Tibial nerve (tissue), 4 donors: ENCODE measurements at regions not wholly inside any gene's neighbourhood (a gene's known extent, or its start where the extent isn't known, plus 50 kb on each side); places are given as distances from the start of the nearest gene placed in this dataset.

Experiments used
- DNase-seq, 2 donors: peaks; one replicate each; pipeline ENCODE4 v3.0.0-alpha.2; 2019; ENCODE audit warnings: low spot score in 2 of 2
- H3K27ac ChIP-seq, 4 donors: fragments of 200-600 bp; sonication (generic) in 3 of 4; one replicate each; pipeline ENCODE4 v1.5.1; 2017 to 2019; ENCODE audit warnings: mild to moderate bottlenecking in 1 of 4
- H3K27me3 ChIP-seq, 2 donors: fragments of 200-600 bp; sonication (generic) in 1 of 2; one replicate each; pipeline versions ENCODE4 v1.5.1 to v1.6.0; 2017 to 2019
- H3K36me3 ChIP-seq, 3 donors: fragments of 200-600 bp; sonication (generic); one replicate each; pipeline ENCODE4 v1.5.1; 2018 to 2019
- H3K4me1 ChIP-seq, 4 donors: fragments of 200-600 bp; sonication (generic) in 3 of 4; one replicate each; pipeline ENCODE4 v1.5.1; 2017 to 2019
- H3K4me3 ChIP-seq, 4 donors: fragments of 200-600 bp; sonication (generic) in 3 of 4; one replicate each; pipeline ENCODE4 v1.5.1; 2017 to 2019; ENCODE audit warnings: mild to moderate bottlenecking in 1 of 4, moderate library complexity in 1 of 4
- H3K9me3 ChIP-seq, 4 donors: fragments of 200-600 bp; sonication (generic) in 3 of 4; one replicate each; pipeline ENCODE4 v1.5.1; 2017 to 2019
- EP300 ChIP-seq, 2 donors: sonication (generic); formaldehyde crosslinking; IDR thresholded peaks; one replicate each; pipeline ENCODE4 v1.6.1; 2017; ENCODE audit warnings: antibody characterized with exemption in 2 of 2, mild to moderate bottlenecking in 1 of 2
- POLR2A ChIP-seq, 2 donors: fragments of 450-650 bp; IDR thresholded peaks; one replicate each; pipeline ENCODE4 v1.6.1; 2017; ENCODE audit warnings: antibody characterized with exemption in 2 of 2, mild to moderate bottlenecking in 2 of 2, moderate library complexity in 2 of 2
- WGBS, 2 donors: methylation state at CpG; one replicate each; pipeline ENCODE4 v1.1.5; 2018; 5-methylcytosine and 5-hydroxymethylcytosine counted together
- TF ChIP-seq, protein P1 (sequence below), 5 experiments: fragments of 200-600 bp in 3 of 5; fragments of 450-650 bp in 2 of 5; sonication (generic) in 3 of 5; IDR thresholded peaks; one replicate each; pipeline ENCODE4 v1.5.1; 2016 to 2019; ENCODE audit warnings: antibody characterized with exemption in 5 of 5, mild to moderate bottlenecking in 3 of 5, moderate library complexity in 2 of 5

DNA sequence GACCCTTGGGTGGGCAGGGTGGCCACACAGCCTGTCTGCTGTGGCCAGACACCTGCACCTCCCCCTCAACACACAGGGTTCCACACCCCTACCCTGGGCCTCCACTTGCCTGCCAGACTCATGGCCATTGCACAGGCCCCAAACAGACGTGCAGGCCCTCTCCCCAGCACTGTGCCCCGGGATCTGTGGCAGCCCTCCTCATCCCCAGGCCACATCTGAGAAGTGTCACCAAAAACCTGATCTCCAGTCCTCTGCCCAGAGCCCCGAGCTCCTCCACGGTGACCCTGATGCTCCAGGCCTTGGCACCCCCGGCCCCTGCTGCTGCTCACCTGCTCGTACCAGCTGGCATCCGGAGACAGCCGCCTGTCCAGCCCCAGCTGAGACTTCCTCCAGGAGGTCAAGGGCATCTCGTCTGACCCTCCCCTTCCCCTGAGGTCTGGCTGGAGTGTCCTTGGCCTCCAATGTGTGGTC is 160.1 kb downstream of the DLL1 start:
- no peak for DNase-seq
- H3K4me3 ChIP-seq = no peak overlapping the region
- TF ChIP-seq EP300 (IDR thresholded peaks at IDR 0.05) (no peak), POLR2A (IDR thresholded peaks at IDR 0.05) (no peak)
- TF ChIP-seq, protein P1, sequence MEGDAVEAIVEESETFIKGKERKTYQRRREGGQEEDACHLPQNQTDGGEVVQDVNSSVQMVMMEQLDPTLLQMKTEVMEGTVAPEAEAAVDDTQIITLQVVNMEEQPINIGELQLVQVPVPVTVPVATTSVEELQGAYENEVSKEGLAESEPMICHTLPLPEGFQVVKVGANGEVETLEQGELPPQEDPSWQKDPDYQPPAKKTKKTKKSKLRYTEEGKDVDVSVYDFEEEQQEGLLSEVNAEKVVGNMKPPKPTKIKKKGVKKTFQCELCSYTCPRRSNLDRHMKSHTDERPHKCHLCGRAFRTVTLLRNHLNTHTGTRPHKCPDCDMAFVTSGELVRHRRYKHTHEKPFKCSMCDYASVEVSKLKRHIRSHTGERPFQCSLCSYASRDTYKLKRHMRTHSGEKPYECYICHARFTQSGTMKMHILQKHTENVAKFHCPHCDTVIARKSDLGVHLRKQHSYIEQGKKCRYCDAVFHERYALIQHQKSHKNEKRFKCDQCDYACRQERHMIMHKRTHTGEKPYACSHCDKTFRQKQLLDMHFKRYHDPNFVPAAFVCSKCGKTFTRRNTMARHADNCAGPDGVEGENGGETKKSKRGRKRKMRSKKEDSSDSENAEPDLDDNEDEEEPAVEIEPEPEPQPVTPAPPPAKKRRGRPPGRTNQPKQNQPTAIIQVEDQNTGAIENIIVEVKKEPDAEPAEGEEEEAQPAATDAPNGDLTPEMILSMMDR (IDR thresholded peaks at IDR 0.05) = no peak
- no peak overlapping the region for H3K27ac ChIP-seq
- 80 to 93% methylated on average over 9 of the region's 9 CpGs for WGBS, 2 donors
- H3K36me3 ChIP-seq = no peaks in the 10 kb centered on the region
- no peaks in the 10 kb centered on the region for H3K9me3 ChIP-seq
- H3K27me3 ChIP-seq = no peaks in the 10 kb centered on the region
- peaks cover 0 to 13% (median 0%) of the 10 kb centered on the region in 4 donors for H3K4me1 ChIP-seq

DNA sequence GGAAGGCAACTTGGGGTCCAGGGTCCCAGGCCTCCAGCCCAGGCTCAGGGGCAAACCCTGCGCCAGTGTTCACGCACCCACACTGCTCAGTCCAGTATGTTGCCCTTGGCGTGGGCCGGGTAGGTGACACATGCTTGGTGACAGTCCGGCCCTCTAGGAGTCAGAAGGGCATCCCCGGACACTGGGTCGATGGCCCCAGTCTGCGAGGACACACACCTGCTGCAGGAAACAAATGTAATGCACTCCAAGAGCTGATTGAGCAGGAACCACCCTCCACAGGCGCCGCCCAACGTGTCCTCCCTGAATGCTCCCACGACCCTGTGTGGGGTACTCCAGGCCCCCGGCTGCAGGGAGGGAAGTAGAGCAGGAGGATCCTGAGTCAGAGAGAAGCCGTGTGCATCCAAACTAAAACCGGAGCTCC is 160.7 kb downstream of the DLL1 start:
- Histone ChIP-seq H3K9me3 (no peaks in the 10 kb centered on the region), H3K4me3 (no peak overlapping the region), H3K4me1 (peaks cover 0 to 13% (median 0%) of the 10 kb centered on the region in 4 donors), H3K36me3 (no peaks in the 10 kb centered on the region), H3K27ac (no peak overlapping the region), H3K27me3 (no peaks in the 10 kb centered on the region)
- TF ChIP-seq, protein P1 (IDR thresholded peaks at IDR 0.05) = no peak
- TF ChIP-seq POLR2A (IDR thresholded peaks at IDR 0.05) (no peak), EP300 (IDR thresholded peaks at IDR 0.05) (no peak)
- 69 to 72% methylated on average over 12 to 15 of the region's 15 CpGs for WGBS, 2 donors
- DNase-seq = no peak

DNA sequence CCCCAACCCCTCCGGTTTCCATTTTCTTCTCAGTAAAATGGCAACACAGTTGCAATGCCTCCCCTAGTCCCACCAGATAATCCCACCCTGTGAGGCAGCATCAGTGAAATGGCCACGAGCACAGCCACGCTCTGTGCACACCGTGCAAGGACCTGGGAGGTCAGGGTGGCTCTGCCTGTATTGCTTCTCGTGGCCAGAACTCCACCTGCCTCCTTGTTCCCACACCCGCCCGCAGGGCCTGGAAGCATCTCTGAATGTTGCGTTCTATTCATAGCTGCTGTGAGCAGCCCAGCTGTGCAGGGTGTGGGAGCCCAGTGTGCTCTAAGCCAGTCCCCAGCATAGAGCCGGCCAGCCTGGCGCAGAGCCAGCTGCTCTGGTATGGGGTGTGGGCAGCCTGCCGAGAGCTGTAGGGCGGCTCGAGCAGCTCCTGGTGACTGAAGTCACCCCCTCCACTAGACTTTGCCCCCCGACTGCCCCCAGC is 161.1 kb downstream of the DLL1 start:
- no peaks in the 10 kb centered on the region for H3K36me3 ChIP-seq
- peaks cover 0 to 13% (median 0%) of the 10 kb centered on the region in 4 donors for H3K4me1 ChIP-seq
- H3K4me3 ChIP-seq = no peak overlapping the region
- WGBS, 2 donors = 32 to 36% methylated on average over 14 of the region's 14 CpGs
- DNase-seq = no peak
- no peak overlapping the region for H3K27ac ChIP-seq
- TF ChIP-seq, protein P1 (IDR thresholded peaks at IDR 0.05) = no peak
- no peak for TF ChIP-seq EP300 (IDR thresholded peaks at IDR 0.05)
- no peak for TF ChIP-seq POLR2A (IDR thresholded peaks at IDR 0.05)
- H3K27me3 ChIP-seq = no peaks in the 10 kb centered on the region
- no peaks in the 10 kb centered on the region for H3K9me3 ChIP-seq

DNA sequence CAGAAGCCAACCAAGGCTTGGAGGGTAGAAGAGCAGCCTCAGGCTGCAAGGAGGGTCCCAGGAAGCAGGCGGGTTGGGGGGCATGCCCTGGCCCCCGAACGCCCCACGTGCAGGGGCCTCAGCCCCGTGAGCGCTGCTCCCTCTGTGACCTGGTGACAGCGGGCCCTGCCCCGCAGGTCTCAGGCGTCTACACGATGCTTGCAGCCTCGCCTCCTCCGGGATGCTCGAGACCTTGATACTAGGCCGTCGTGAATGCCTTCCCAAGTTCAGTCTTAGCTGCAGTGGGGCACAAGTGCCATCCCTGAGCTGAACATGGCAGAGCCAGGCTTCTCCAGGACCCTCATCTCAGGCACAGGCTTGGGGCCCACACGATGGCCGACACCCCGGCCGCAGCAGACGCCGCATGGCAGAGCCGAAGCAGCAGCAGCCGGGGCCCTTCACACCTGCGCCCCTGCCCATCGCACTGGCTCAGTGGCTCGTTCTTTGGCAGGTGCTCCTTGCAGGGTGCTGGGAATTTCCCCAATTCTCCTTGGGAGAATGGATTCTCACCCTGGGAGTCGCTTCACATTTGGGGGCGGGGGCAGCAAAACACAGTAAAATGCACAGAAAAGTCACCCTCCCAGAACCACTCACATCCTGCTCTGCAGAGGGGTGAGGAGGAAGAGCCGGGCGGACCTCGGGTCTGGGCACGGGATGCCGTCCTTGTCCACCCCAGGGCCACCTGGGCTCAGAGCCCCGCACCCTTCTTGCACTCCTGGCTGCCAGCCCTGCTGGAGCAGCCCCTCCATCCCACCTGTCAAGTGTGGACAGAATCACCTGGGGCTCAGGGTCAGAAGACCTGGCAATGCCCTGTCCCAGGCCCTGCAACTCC is 161.8 kb downstream of the DLL1 start:
- Histone ChIP-seq H3K36me3 (no peaks in the 10 kb centered on the region), H3K4me3 (no peak overlapping the region), H3K27me3 (no peaks in the 10 kb centered on the region), H3K27ac (no peak overlapping the region), H3K4me1 (peaks cover 0 to 13% (median 0%) of the 10 kb centered on the region in 4 donors), H3K9me3 (no peaks in the 10 kb centered on the region)
- TF ChIP-seq, protein P1 (IDR thresholded peaks at IDR 0.05) = no peak
- TF ChIP-seq EP300 (IDR thresholded peaks at IDR 0.05) (no peak), POLR2A (IDR thresholded peaks at IDR 0.05) (no peak)
- 89% methylated on average over 8 to 34 of the region's 34 CpGs for WGBS, 2 donors
- DNase-seq = no peak

DNA sequence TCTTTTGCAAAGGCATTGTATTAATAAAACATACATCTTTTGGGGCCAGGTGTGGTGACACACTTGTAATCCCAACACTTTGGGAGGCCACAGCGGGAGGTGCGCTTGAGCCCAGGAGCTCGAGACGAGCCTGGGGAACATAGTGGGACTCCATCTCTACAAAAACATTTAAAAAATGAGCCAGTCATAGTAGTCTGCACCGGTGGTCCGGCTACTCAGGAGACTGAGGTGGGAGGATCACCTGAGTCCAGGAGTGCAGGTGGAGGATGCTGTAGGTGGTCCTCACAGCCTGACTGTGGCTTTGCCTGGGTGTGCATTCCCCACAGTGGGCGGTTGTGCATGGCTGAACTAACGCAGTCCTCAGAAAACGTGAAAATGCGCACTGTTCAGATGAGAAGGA is 162.5 kb downstream of the DLL1 start:
- WGBS, 2 donors = 88 to 95% methylated on average over 10 of the region's 10 CpGs
- H3K27ac ChIP-seq = no peak overlapping the region
- TF ChIP-seq POLR2A (IDR thresholded peaks at IDR 0.05) (no peak), EP300 (IDR thresholded peaks at IDR 0.05) (no peak)
- TF ChIP-seq, protein P1 (IDR thresholded peaks at IDR 0.05) = no peak
- DNase-seq = no peak
- no peaks in the 10 kb centered on the region for H3K27me3 ChIP-seq
- no peaks in the 10 kb centered on the region for H3K36me3 ChIP-seq
- peaks cover 0 to 13% (median 0%) of the 10 kb centered on the region in 4 donors for H3K4me1 ChIP-seq
- H3K4me3 ChIP-seq = no peak overlapping the region
- no peaks in the 10 kb centered on the region for H3K9me3 ChIP-seq
